COR-L47 (cell line): ENCODE measurements at regions not wholly inside any gene's neighbourhood (a gene's known extent, or its start where the extent isn't known, plus 50 kb on each side); places are given as distances from the start of the nearest gene placed in this dataset.

Source experiments
- DNase-seq: peaks from one replicate; lab custom pipeline; 2025; lab: John Stamatoyannopoulos, UW

DNA sequence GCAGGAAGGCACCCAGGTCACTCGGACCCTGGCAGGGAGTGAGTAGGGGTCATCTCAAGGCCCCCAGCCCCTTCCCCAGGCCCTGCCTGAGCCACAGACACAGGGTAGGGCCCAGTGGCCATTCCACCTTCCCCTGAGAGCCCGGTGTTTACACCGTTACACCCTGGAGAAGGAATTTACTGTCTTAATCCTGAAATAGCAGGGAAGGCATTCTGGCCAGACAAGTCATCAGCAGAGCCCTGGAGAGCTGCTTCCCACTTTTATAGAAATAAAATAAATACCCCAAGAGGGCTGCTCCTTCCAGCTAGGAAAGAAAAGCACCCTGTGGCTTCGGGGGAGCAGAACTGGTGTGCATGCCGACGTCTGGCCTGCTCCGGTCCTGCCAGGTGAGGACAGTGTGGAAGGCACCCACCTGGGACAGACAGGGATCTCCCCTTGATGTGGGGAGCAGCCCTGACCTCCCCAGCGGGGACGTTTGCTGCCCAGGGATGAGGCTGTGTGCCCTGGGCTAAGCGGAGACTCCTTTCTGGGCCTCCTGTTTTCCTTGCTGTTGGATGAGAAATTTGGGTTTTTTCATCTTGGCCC, 180.0 kb downstream of the MN1 start:
- DNase-seq = no peak

DNA sequence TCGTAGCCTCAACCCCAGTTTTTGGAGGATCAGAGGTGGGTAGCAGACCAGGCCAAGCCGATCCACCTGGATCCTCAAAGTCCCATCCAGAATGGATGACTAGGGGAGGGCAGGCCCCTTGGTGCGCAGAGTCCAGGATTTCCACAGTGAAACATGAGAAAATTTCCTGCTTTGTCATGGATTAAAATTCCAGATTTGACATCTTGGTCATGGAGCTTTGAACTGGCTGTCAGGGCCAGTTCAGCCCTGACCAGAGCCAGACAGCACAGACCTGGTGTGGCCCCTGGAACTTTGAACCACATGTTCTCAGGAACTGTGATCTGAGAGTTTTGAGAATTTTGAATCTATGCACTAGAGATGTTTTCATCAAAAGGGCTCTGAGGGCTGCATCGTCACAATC, 177.5 kb downstream of the MN1 start:
- no peak for DNase-seq

DNA sequence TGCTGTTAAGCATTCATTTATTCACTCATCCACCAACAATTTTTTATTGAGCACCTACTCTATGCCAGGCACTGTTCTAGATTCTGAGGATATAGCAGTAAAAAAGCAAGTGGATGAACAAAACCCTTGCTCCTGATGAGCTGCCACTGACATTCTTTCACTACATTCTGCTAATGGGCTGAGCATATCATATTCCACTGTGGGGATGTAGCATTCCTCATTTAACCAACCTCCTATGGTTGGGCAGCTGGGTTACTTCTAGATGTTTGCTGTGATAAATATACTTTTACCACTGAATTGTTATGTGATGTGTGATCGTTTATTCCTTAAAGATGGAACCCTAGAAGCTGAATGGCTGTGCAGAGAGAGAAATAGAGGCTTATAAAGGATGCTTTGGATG, 176.9 kb downstream of the MN1 start:
- DNase-seq = no peak

DNA sequence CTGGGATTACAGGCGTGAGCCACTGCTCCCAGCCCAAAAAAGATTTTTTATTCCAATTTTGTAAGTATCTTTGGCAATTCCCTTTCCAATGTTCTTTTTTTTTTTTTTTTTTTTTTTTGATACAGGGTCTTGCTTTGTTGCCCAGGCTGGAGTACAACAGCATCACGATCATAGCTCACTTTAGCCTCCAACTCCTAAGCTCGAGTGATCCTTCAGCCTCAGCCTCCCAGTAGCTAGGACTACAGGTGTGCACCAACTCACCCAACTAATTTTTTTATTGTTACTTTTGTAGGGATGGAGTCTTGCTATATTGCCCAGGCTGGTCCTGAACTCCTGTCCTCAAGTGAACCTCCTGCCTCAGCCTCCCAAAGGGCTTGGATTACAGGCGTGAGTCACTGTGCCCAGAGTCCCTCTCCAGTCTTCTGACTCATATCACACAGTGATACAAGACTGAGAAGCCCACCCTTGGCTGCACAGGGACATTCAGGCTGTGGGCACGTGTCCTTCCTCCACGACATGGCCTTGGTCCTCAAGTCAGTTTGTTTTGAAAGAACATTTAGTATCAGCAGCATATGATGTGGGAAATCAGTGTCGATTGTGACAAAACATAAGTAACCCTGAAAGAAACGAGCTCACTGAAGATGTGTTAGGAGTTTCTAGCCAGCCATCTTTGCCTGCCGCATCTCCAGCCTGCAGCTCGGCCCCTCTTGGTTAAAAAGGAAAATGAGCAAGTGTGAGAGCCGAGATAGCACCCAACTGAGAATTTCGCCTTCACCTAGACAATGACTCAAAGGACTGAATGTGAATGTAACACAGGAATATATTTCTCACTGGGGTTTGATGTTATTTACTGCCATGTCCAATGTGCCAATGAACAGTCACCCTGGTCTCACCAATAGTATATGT, 175.5 kb downstream of the MN1 start:
- DNase-seq = no peak

DNA sequence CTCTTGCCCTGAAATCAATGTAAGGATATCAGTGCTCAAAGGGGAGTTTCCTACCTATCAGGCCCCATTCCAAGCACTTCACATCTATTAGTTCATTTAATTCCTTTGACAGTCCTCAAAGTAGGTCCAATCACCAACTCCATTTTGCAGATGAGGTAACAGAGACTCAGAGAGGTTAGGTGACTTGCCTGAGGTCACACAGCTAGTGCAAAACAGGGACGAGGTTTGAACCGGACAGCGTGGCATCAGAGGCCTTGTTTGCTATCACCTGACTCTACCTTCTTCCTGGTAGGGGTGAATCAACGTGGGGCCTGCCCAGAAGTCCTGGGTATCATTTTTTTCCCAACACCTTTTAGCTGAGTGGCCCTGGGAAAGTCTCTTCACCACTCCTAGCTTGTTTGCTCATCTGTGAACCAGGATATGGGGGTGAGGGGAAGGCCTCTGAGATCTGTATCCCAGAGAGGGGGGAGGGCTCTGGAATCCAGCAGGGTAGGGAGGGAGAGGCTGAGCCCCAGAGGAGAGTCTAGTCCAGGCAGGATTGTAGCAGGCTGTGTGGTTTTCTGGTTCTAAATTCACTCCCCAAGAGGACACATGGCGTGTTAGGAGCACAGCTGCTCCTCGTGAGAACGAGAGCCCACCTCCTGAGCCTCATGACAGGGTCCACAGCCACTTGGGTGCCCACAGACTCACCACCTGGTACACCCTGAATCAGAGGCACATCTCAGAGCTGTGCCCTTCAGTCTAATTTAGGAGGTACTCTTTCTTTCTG, 174.7 kb downstream of the MN1 start:
- DNase-seq = no peak

DNA sequence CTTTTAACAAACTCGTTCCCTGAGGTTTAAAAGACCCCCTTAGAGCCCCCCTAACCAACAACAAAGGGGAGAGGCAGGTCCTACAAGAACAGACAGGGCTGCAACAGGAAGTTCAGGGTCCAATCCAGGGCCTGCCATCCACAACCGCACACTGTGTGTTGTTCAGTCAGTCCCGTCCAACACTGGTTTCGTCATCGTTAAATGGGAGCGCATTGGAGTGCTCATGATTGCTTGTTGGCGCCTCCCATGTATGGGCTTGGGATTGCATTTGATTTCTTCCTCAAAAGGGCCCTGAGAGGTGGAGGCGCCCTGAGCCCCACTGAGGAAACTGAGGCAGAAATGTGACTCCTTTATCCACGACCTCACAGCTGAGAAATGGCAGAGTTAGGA, 174.1 kb downstream of the MN1 start:
- no peak for DNase-seq

DNA sequence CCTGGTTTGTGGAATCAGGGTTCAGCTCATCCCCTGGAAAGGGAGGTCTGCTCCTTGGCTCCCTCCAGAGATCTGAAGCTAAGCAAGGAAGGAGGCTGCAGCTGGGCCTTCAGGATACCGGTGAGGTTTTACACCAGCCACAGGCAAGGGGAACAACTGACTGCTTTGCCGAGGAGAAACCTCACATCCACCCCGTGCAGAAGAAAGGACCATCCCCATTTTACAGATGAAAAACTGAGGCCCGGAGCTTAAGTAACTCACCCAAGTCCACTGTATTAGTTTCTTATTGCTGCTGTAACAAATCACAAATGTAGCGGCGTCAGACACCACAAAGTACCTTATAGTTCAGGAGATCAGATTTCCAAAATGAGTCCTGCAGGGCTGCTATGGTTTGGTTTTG, 173.7 kb downstream of the MN1 start:
- DNase-seq = no peak

DNA sequence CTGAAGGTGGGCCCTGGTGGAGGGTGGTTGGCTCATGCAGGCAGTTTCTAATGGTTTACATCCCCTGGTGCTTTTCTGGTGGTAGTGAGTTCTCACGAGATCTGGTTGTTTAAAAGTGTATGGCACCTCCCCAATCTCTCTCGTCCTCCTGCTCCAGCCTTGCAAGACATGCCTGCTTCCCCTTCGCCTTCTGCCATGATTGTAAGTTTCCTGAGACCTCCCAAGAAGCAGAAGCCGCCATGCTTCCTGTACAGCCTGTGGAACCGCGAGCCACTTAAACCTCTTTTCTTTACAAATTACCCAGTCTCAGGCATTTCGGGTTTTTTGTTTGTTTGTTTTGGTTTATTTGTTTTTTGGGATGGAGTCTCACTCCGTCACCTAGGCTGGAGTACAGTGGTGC, 173.2 kb downstream of the MN1 start:
- DNase-seq = no peak

DNA sequence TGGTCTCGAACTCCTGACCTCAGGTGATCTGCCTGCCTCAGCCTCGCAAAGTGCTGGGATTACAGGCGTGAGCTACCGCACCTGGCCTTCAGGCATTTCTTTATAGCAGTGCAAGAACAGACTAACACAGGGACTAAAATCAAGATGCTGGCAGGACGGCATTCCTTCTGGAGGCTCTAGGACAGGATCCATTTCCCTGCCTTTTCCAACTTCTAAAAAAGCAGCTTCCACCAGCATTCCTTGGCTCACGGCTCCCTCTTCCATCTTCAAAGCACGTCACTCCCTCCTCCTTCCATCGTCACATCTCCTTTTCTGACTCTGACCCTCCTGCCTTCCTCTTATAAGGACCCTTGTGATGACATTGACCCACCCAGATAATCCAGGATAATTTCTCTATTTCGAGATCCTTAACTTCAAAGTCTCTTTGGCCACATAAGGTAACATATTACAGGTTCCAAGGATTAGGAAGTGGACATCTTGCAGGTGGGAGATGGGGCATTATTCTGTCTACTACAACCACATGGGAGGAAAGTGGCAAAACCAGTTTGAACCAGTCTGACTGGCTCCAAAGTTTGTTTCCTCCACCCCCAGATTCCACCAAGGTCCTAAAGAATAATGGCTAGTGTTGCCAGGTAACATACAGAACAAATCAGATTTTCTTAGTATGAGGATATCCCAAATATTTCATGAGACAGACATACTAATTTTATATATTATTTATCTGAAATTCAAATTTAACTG, 172.5 kb downstream of the MN1 start:
- DNase-seq = no peak

DNA sequence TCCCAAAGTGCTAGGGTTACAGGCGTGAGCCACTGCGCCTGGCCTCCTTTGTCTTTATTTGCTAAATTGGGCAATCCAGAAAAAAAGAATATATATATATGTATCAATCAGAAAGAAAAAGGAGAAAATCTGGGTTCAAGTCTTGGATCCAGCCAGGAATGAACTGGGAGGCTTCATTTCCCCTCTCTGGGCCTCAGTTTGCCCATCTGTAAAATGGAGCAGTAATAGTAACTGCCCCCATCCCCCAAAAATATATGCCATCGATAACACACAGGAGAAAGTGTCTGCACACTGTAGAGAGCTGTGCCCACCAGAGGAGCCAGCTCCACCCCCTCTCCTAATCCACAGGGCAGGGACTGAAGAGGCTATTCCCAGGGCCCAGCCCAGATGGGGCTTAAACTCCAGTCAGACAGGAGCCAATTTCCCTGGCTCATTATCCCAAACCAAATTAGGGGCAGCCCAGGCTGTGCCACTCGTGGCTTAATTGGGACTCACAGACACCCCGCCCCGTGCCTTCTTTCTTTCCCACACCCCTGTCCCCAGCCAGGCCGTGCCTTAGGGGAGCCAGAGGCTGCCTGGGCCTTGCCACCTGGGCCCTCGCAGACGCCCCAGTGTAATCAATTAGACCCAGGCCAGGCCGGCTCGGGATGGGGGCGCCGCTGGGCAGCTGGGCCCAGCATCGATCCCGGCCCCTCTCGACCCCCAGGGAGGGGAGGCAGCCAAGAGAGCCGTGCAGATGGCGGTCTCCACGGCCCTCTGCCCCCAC, 171.5 kb downstream of the MN1 start:
- no peak for DNase-seq

DNA sequence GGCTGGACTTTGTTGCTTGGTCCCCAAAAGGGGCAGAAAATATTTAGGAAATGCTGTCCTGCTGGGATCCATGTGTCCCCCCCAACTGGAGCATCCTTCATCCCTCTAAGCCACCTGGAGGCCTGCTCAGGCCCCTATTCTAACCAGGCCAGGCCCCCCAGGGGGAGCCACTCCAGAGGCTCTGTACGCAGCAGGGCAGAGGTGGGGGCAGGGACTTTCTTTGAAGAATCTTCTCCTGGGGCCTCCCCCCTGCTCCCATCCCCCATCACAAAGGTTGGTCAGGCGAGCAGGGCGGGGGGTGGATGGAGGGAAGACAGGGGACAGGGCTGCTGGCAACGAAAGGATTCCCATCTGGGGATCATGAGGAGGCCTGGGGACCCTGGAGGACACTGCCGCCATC, 170.8 kb downstream of the MN1 start:
- no peak for DNase-seq

DNA sequence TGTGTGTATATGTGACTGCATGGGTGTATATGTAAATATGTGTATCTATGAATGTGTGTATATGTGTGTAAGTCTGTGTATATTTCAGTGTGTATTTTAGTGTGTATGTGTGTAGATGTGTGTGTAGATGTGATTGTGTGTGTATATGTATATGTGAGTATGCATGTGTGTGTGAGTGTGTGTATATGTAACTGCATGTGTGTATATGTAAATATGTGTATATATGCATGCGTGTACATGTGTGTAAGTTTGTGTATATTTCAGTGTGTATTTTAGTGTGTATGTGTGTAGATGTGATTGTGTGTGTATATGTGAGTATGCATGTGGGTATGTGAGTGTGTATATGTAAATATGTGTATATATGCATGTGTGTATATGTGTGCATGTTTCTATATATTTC, 169.9 kb downstream of the MN1 start:
- no peak for DNase-seq

DNA sequence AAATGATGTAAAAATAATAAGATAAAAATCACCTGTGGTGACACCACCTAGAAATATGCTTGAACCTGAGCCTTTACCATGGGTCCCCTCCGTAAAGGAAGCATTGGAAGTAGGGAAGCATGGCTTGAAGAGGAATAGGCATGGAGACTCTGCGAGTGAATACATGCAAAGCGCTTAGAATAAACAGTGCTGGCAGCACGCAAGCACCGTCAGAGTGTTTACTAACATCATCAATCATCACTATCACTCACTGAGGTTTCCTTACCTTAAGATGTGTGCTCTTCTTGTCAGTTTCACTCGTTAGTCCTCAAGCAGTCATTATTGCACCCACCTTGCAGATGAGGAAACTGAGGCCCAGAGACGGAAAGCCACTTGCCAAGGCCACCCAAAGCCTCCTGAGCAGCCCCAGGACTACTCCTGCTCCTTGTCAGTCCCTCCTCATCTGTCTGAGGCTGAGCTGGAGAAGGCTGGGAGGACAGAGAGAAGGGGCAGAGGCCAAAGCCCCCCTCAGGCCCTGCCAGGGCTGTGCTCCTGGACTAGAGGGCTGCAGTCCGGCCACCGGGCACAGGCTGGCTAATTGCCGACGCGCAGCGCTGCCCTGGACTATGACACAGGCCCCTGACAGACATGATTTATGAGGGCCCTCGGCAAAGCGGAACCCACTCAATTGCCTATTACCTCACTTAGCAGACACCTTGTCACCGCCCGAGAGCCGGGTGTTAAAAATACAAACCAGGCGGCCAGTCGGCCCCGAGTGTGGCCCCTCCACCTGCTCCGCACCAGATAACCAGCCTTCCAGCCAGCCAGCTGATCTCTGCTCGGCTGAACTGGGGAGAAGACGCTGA, 168.9 kb downstream of the MN1 start:
- no peak for DNase-seq

DNA sequence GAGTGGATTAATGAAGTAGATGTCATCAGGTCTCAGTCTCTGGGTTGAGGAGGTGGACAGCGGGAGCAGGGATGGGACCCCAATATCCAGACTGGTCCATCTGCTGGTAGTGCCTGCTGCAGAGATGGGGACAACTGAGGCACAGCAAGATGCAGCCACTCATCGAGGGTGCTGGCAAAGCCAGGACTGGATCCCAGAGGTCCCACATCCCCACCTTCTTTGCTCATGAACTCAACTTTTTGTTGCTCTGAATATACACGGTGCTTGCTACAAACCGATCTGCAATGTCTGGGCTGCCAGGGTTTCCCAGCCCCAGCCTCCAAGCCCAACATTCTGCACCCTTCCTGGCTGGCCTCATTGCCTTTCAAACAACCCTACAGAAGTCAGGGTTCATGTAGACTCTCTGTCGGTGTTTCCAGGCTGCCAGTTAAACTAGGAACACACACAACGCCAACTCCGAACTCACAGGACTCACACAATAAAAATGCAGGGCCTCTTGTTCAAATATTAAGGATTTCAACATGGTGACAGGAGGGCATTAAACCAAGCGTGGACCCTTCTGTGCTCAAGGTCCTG, 168.2 kb downstream of the MN1 start:
- no peak for DNase-seq

DNA sequence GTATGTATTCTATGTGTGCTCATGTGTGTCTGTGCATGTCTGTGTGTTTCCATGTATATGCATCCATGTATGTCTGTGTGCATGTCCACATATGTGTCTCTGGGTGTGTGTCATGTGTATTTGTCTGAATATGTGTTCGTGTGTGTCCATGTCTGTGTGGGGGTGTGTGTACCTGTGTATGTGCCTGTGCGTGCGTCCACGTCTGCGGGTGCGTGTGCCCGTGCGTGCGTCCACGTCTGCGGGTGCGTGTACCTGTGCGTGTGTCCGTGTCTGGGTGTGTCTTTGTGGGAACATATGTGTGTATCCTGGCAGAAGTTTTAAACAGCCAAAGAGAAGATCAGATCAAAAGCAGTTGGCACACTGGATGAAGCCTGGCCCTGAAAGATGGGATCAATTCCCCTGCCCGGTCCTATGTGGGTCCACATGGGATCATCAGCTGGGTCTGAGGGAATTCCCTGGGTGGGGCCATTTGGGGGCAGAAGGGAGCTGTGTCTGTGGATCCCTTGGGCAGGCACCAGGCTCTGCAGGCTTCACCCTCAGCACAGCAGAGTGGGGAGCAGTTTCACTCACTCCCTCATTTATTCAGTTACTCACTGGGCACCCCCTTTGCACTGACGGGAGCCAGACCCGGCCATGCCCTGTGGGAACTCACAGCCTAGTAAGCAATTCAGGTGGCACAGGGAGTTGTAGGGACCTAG, 167.4 kb downstream of the MN1 start:
- no peak for DNase-seq

DNA sequence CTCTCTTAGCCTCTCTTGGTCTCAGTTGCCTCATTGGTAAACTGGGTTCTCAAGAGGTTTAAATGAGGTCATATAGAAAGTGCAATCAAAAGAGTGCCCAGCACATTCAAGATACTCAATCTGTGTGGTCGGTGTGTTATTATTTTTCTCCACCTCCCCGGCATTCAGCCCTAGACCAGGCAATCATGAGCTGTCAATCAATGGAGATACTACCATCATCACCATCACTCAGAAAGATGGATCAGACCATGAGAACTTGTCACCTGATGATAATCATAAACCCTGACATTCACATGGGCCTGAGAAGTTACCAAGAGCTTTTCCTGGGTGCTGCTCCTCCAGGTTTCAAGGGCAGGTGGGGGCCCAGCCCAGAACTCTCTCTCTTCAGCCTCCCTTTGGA, 166.1 kb downstream of the MN1 start:
- no peak for DNase-seq

DNA sequence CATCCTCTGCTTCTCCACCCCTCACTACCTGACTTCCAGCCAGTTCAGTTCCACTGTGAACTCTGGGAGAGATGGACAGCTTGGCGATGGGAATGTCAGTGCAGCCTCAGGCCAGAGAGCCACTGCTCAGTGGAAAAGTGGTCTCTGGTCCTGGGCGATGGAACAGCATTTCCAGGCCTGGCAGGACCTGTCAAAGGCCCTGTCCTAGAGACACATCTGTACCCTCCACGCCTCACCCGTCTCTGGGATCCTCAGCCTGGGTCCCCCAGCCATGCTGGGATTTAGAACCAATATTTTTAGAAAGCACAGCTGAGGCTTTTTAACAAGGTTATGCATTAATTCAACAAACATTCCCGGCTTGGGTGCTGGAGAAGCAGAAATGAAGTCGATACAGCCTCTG, 165.7 kb downstream of the MN1 start:
- DNase-seq = no peak

DNA sequence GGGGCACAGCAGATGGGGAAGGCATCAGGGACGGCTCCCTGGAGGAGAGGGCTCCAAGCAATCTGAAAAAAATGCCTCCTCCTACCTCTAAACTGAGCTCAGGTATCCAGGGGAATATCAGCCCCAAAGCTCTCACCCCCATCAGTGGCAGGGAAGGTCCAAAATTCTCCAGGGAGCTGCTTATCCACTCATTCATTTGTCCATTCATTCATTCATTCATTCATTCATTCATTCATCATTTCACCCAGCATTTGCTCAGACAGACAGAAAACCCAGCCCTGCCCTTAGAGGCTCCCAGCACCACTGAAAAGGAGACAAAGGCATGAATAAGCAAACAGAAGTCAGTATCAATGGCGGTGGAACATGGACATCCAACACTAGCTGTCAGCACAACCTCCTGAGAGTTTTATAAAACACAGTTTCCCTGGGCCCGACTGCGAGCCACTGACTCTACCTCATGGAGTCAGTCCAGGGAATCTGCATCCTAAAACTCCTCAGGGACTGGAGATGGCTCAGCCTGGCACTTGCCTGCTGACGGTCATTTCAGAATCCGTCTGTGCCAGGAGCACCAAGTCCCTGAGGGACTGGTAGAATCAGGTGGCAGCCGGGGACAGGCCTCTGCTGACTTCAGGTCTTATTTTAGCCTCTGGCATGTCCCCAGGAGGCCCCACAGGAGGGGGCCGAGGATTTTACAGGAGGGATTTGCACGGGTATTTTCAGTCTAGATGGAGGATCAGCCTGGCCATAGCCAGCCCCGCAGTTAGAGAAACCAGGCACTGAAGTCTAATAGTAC, 164.6 kb downstream of the MN1 start:
- DNase-seq = no peak

DNA sequence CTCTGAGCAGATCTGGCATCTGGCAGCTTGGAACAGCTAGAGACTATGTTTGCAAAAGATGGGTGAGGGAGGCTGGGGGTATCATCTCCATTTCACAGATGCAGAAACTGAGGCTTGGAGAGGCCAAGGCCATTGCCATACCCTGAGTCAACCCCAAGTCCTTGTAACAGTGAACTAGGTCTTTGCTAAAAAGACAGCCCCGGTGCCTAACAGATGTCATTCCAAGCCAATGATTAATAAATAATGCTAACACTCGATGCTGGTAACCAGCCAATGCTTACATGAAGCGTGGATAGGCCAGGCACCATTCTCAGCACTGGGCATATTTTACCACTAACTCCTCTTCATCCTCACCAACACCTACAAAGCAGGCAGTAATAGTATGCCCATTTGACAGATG, 164.0 kb downstream of the MN1 start:
- DNase-seq = no peak
